Neural crest cell (in vitro differentiated cells): ENCODE measurements at regions not wholly inside any gene's neighbourhood (a gene's known extent, or its start where the extent isn't known, plus 50 kb on each side); places are given as distances from the start of the nearest gene placed in this dataset.

Source experiments
- DNase-seq: peaks from one replicate; pipeline ENCODE4 v3.0.0; 2021; ENCODE audit warnings: low read depth, mixed read lengths, low spot score
- H3K27ac Mint-ChIP-seq: one replicate; pipeline ENCODE4 v1.8.0; 2021; ENCODE audit warnings: mild to moderate bottlenecking, mixed read lengths; ENCODE audit not compliant: unreplicated experiment
- H3K27me3 Mint-ChIP-seq: 2 replicates; pipeline ENCODE4 v1.8.0; 2021; ENCODE audit warnings: low read depth, mild to moderate bottlenecking, mixed read lengths
- H3K36me3 Mint-ChIP-seq: 2 replicates; pipeline ENCODE4 v1.8.0; 2021; ENCODE audit warnings: low read depth, mild to moderate bottlenecking, mixed read lengths
- H3K4me1 Mint-ChIP-seq: 2 replicates; pipeline ENCODE4 v1.8.0; 2021; ENCODE audit warnings: mixed read lengths
- H3K4me3 Mint-ChIP-seq: one replicate; pipeline ENCODE4 v1.8.0; 2021; ENCODE audit warnings: mild to moderate bottlenecking, mixed read lengths
- H3K9me3 Mint-ChIP-seq: 2 replicates; pipeline ENCODE4 v1.8.0; 2021; ENCODE audit warnings: mixed read lengths
- CTCF ChIP-seq: fragments of 200-600 bp; sonication (generic); conservative IDR thresholded peaks from 2 replicates; pipeline ENCODE4 v1.5.0; 2021; ENCODE audit warnings: antibody characterized with exemption, mild to moderate bottlenecking

GRCh38 chr7:112864380-112864779 is 74.2 kb upstream of the TMEM168 start:
- H3K36me3 Mint-ChIP-seq: peaks cover 21% of the 10 kb centered on the region
- no peak for DNase-seq
- H3K27me3 Mint-ChIP-seq: no peaks in the 10 kb centered on the region

GRCh38 chr7:112858838-112859237 is 68.6 kb upstream of the TMEM168 start:
- no peaks in the 10 kb centered on the region for H3K4me1 Mint-ChIP-seq
- TF ChIP-seq CTCF: no peak
- no peak for DNase-seq

More at GRCh38 chr7:112864380-112864779, 74.2 kb upstream of the TMEM168 start:
- no peak overlapping the region for H3K4me3 Mint-ChIP-seq
- H3K27ac Mint-ChIP-seq: no peak overlapping the region
- H3K9me3 Mint-ChIP-seq: peaks cover 16% of the 10 kb centered on the region
- no peaks in the 10 kb centered on the region for H3K4me1 Mint-ChIP-seq
- TF ChIP-seq CTCF: no peak

GRCh38 chr7:112855227-112855626 is 65.0 kb upstream of the TMEM168 start:
- H3K4me3 Mint-ChIP-seq: no peak overlapping the region
- peaks cover 20% of the 10 kb centered on the region for H3K36me3 Mint-ChIP-seq
- TF ChIP-seq CTCF: no peak
- no peak for DNase-seq
- peaks cover 5% of the 10 kb centered on the region for H3K9me3 Mint-ChIP-seq
- no peaks in the 10 kb centered on the region for H3K4me1 Mint-ChIP-seq
- H3K27me3 Mint-ChIP-seq: no peaks in the 10 kb centered on the region
- no peak overlapping the region for H3K27ac Mint-ChIP-seq

More at GRCh38 chr7:112858838-112859237, 68.6 kb upstream of the TMEM168 start:
- Mint-ChIP-seq H3K4me3 (no peak overlapping the region), H3K27me3 (no peaks in the 10 kb centered on the region), H3K27ac (no peak overlapping the region), H3K36me3 (peaks cover 9% of the 10 kb centered on the region), H3K9me3 (peaks cover 8% of the 10 kb centered on the region)

- no peaks in the 10 kb centered on the region for H3K27me3 Mint-ChIP-seq
- H3K4me1 Mint-ChIP-seq: no peaks in the 10 kb centered on the region
- H3K4me3 Mint-ChIP-seq: no peak overlapping the region
- DNase-seq: no peak
- no peak overlapping the region for H3K27ac Mint-ChIP-seq
- H3K9me3 Mint-ChIP-seq: peaks cover 5% of the 10 kb centered on the region
- H3K36me3 Mint-ChIP-seq: peaks cover 23% of the 10 kb centered on the region
- TF ChIP-seq CTCF: no peak
Measured at GRCh38 chr7:112854169-112854568, 64.0 kb upstream of the TMEM168 start.

- Mint-ChIP-seq H3K4me3 (no peak overlapping the region), H3K9me3 (peaks cover 5% of the 10 kb centered on the region), H3K27ac (no peak overlapping the region), H3K27me3 (no peaks in the 10 kb centered on the region), H3K4me1 (no peaks in the 10 kb centered on the region), H3K36me3 (peaks cover 23% of the 10 kb centered on the region)
- no peak for TF ChIP-seq CTCF
- DNase-seq: no peak
Measured at GRCh38 chr7:112853422-112853821, 63.2 kb upstream of the TMEM168 start.

- H3K27ac Mint-ChIP-seq: no peak overlapping the region
- H3K4me1 Mint-ChIP-seq: peaks cover 6% of the 10 kb centered on the region
- no peak for TF ChIP-seq CTCF
- H3K27me3 Mint-ChIP-seq: no peaks in the 10 kb centered on the region
- no peak overlapping the region for H3K4me3 Mint-ChIP-seq
- peaks cover 2% of the 10 kb centered on the region for H3K9me3 Mint-ChIP-seq
- peaks cover 10% of the 10 kb centered on the region for H3K36me3 Mint-ChIP-seq
- DNase-seq: no peak
Measured at GRCh38 chr7:112843151-112843550, 53.0 kb upstream of the TMEM168 start.
